NT2/D1 (cell line): ENCODE measurements at regions not wholly inside any gene's neighbourhood (a gene's known extent, or its start where the extent isn't known, plus 50 kb on each side); places are given as distances from the start of the nearest gene placed in this dataset.

ENCODE experiments used
- YY1 ChIP-seq: IDR thresholded peaks from 2 replicates; pipeline ENCODE4 v1.6.1; 2011; ENCODE audit not compliant: insufficient read length, insufficient read depth
- ZNF274 ChIP-seq: IDR thresholded peaks from 2 replicates; pipeline ENCODE4 v1.6.1; 2011; ENCODE audit warnings: mild to moderate bottlenecking, low read depth, low read length

GRCh38 chr9:88278036-88278435, 110.2 kb upstream of the SPIN1 start:
- TF ChIP-seq YY1 (no peak), ZNF274 (no peak)
